H1 (cell line): ENCODE measurements at regions not wholly inside any gene's neighbourhood (a gene's known extent, or its start where the extent isn't known, plus 50 kb on each side); places are given as distances from the start of the nearest gene placed in this dataset.

ENCODE experiments used
- BACH1 ChIP-seq: IDR thresholded peaks from 2 replicates; pipeline ENCODE4 v1.6.1; 2012; ENCODE audit warnings: low read length, improper control_type of control experiment

DNA sequence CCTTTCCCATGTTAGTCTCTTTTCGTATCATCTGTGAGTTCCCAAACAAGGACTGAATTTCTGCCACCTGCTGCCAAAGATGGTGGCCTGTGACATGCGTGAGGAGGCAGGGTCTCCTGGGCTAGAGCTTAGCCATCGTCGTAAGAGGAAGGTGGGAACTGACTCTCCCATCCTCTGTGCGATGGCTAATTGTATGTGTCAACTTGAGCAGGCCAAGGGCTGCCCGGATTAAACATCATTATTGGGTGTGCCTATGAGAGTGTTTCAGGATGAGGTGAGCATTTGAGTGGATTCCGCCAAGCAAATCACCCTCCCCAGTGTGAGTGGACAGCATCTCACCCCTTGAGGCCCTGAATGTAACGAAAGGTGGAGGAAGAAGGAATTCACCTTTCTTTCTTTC, 220.7 kb upstream of the DIO3 start (continued):
- TF ChIP-seq BACH1, result no peak
